Middle frontal gyrus (tissue), 1 donor: ENCODE measurements at regions not wholly inside any gene's neighbourhood (a gene's known extent, or its start where the extent isn't known, plus 50 kb on each side); places are given as distances from the start of the nearest gene placed in this dataset.

Source experiments
- DNase-seq: peaks from one replicate; pipeline ENCODE4 v3.0.0-alpha.2; 2015; ENCODE audit warnings: low spot score; ENCODE audit errors: extremely low spot score

- DNase-seq, result no peak
These were observed 704.1 kb downstream of the CDH11 start for GRCh38 chr16:64417711-64418227.

GRCh38 chr16:64416216-64417005 lies 705.5 kb downstream of the CDH11 start:
- no peak for DNase-seq

- DNase-seq, result no peak
These were observed 709.1 kb downstream of the CDH11 start for GRCh38 chr16:64412578-64413280.

DNA sequence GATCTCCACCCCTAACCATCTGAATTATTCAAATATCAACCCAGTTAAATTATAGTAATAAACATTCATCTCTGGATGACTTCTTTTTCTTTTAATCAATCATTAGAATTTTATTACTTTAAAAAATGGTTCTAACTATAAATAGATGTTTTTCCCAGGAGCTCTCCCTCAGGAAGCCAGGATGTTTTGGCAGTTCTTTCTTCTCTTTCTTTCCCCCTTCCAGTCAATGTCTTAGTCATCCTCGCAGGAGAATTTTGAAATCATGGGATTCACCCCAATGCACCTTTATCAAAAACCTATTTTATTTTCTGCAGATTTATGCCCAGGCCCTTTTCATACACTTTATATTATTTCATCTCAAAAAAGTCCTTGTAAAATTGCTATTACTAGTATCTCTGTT lies 711.6 kb downstream of the CDH11 start:
- no peak for DNase-seq

GRCh38 chr16:64409783-64410210 lies 712.1 kb downstream of the CDH11 start:
- no peak for DNase-seq

GRCh38 chr16:64408699-64409098 lies 713.2 kb downstream of the CDH11 start:
- no peak for DNase-seq

DNA sequence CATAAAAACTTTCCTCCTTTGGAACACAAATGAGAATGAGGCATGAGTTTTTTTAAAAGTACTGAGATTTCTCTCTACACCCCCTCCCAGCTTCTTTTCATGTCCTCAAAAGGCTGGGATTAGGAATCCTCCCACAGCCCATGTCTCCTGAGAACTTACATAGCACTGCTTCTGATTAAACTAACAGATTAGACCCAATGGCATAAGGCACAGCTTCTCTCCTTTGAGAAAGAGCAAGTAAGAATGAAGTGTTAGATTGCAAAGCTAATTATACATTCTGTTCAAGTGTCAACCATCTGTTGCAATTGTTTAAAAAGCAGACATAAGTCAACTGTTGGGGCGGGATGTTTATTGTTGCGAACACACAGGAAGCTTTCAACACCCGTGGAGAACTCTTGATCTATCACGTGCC lies 715.1 kb downstream of the CDH11 start:
- DNase-seq, result no peak

DNA sequence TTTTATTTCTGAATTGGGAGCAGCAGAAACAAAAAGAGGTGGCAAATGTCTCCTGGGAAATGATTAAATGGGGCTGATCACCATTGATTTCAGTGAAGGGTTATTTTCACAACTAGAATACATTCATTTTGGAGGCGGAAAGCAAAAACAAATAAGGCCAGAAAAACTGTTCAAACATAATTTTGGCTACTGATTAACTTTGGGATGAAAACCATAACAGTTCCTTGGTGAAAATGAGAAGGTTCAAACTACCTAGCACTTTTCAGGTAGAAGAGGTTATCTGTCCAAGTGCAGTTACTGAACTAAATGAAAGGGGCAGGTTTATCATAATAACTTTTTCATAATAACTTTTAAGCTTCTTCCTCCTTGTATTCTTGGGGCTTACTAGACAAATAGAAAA lies 718.5 kb downstream of the CDH11 start:
- no peak for DNase-seq

DNA sequence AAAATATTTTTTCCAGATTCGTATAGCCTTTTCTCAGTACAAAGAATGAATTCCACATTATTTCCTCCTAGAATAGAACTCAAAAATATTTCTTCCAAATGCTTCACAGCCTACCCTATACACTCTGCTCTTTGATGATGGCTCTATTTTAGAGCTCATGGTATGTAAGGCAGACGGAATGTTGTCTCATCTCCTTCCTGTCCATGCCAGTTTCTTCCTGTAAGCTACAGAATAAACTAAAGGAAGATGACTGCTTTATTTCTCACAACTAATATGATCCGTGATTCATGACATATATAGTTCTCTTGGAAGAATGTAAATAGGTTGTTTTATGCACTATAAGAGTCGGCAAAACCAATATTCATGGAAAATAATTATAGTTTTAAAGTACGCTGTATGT lies 723.1 kb downstream of the CDH11 start:
- DNase-seq, result no peak

GRCh38 chr16:64397945-64398508 lies 723.8 kb downstream of the CDH11 start:
- no peak for DNase-seq

DNA sequence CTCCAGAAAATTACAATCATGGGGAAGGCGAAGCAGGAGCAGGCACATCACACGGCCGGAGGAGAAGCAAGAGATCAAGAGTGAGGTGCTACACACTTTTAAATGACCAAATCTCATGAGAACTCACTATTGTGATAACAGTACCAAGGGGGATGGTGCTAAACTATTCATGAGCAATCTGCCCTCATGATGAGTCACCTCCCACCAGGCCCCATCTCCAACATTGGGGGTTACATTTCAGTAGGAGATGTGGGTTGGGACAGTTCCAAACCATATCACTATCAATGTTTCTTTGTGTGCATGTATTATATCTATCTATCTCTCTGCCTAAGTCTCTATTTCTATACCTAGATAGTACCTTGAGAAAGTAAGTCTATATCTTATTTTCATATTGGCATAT lies 724.8 kb downstream of the CDH11 start:
- no peak for DNase-seq

DNA sequence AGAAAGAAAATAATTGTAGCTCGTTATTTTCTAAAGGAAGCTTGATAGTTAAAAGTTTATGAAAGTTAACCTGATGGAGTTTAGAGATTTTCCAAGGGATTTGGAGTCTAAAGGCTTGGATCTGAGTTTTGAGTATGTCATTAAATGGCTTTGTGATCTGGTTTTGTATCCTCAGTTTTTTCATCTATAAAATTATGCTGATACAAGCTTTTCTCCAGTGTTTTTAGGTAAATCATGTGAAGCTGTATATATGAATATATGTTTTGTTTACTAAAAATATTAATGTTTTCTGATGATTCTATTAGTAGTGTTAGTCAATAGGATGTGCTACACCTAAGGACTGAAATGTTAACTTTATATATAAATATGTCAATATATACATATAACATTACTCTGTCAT lies 727.8 kb downstream of the CDH11 start:
- DNase-seq, result no peak

DNA sequence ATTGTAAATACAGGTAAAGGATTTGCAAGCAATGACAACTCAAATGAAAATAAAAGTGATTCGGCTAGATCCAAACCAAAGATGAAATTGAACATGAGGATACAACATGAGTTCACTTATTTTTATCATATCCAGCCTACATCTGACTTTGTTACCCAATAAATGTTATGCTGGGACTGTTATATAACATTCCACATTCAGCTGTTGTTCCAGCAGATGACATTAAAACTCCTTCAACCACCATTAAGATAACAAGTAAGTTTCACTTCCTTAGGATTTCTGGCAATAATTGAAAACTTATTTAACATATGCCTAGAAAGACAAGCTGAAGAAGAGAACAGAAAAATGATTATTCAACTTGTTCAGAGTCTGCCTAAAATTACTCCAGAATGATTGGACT lies 729.4 kb downstream of the CDH11 start:
- DNase-seq, result no peak

- no peak for DNase-seq
These were observed 730.7 kb downstream of the CDH11 start for GRCh38 chr16:64391063-64391600.

- no peak for DNase-seq
These were observed 731.8 kb downstream of the CDH11 start for GRCh38 chr16:64390102-64390501.

GRCh38 chr16:64384636-64385035 lies 737.2 kb downstream of the CDH11 start:
- no peak for DNase-seq

GRCh38 chr16:64381979-64382378 lies 739.9 kb downstream of the CDH11 start:
- DNase-seq, result no peak

GRCh38 chr16:64380751-64381150 lies 741.1 kb downstream of the CDH11 start:
- no peak for DNase-seq

DNA sequence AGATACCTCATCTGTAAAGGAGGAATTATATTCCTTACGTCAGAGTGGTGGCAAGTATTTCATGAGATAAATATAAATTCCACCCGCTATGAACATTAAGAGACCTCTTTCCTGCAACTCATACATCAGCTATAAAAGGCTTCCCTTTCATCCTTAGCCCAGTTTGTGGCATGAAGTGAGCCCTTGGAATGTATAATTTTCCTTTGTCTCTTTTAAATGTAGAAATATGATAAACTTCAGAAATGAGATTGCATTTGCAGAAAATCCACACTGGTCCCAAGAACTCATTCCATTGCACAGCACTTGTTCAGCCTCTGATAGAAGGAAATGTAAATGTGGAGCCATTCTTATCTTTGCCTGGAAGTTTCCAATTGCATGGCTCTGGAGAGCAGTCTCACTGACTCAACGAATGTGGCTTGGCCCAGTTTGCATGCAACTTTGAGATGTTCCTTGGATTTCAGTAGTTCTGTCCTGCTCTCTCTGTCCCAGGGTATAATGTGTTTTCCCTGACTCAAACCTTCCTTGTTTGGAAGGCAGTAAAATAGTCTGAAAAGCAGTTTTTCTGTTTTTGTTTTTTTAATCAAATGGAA lies 746.4 kb downstream of the CDH11 start:
- DNase-seq, result no peak

- DNase-seq, result no peak
These were observed 751.8 kb downstream of the CDH11 start for GRCh38 chr16:64370112-64370511.

GRCh38 chr16:64365448-64365931 lies 756.4 kb downstream of the CDH11 start:
- no peak for DNase-seq
